NCI-H1092 treated with DMSO at 0.1 percent for 48 hours (cell line): ENCODE measurements at regions not wholly inside any gene's neighbourhood (a gene's known extent, or its start where the extent isn't known, plus 50 kb on each side); places are given as distances from the start of the nearest gene placed in this dataset.

Experiments
- DNase-seq: peaks from one replicate; lab custom pipeline; 2025; lab: John Stamatoyannopoulos, UW

DNA sequence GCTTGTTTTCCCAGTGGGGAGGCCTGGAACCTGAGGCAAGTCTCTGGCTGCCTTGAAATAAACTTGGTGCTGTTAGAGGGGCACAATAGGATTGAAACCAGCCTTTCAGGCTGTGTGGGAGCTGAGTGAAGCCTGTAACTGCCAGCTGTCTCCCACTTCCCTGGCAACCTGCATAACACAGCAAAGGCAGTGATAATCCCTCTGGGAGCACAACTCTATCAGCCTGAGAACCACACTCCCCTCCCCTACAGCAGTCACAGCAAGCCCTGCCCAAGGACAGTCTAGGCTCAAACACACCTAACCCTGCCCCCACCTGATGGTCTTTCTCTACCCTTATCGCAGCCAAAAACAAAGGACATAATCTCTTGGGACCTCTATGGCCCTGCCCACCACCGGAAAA lies 683.8 kb upstream of the ATXN8OS start:
- no peak for DNase-seq

DNA sequence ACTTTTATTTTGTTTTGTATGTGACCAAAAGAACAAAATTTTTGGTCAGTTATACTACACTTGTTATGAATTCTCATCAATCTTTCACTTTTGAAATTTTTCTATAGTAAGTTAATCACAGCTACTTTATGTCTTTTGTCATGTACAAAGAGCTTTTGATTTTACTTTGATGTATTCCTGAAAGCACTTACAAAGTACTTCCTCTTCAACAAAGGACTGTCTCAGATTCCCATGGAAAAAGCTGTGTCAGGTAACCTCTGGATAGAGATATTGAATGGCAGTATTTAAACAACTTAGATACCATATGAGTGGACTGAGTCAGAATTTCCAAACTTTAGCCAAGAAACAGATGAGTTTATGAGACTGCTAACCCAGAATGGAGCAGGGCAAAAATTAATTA lies 689.3 kb upstream of the ATXN8OS start:
- DNase-seq: no peak

DNA sequence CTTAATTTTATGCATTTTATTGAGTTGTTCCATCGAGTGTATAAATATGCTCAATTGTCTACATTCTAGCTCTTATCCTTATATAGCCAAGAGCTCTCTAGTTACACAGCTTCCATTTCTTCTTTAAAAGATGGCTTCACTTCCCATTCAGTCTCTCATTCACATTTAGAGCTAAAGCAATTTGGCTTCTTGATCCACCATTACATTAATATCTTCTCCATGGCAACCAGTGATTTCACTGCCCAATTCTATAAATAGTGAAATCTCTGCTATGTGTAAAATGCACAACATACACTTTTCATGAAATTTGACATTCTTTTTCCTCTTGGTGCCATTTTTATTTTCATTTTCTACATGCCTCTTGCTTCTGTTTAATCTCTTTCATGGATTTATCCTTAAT lies 696.9 kb upstream of the ATXN8OS start:
- DNase-seq: peak; percentile 6

DNA sequence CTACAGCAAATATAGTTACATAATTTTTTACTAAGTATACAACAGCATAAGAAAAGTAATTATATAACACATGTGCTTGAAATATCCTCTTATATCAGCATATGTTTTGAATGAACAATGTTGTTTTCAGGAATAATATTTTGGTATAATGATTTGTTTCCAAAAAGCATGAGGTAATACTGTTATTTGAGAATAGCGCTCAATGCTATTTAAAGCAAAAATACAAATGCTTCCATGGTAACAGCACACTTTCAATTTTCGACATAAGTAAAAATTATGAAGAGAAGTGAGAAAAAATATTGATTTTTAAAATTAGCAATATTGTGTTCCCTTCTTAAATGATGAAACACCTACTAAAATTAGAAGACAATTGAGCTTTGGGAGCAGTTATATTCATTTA lies 715.9 kb upstream of the ATXN8OS start:
- no peak for DNase-seq

- no peak for DNase-seq
Observed at GRCh38 chr13:69389899-69390298, 717.7 kb upstream of the ATXN8OS start.

DNA sequence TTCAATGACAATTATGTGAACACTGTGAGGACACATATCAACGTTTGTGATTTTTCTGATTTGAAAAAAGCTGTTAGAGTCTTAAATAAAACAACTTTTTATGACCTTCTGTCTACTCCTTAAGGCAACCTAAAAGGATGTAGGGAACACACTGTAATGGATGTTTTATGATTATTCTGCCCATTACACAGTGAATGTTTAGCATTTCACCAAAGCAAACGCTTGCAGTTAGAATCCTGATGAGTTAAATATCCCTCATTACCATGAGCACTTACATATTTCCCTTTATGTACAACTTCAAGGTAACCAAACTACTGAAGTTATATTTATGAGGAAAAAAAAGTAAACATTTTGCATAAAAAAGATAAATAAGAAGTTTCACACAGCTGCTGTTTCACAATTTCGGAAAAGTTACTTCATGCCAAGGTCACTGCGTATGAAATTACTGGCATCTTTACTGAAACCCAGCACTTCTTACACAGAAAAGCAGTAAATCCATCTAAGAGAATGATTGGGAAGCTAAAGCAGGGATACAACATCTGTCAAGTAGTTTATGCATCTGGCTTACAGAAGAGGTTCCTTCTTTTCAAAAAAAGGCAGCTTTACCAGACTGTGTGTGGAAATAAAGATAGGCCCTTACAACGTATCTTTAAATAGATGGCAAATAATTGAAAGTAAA lies 733.7 kb upstream of the ATXN8OS start:
- no peak for DNase-seq

GRCh38 chr13:69363360-69363759 lies 744.3 kb upstream of the ATXN8OS start:
- no peak for DNase-seq

DNA sequence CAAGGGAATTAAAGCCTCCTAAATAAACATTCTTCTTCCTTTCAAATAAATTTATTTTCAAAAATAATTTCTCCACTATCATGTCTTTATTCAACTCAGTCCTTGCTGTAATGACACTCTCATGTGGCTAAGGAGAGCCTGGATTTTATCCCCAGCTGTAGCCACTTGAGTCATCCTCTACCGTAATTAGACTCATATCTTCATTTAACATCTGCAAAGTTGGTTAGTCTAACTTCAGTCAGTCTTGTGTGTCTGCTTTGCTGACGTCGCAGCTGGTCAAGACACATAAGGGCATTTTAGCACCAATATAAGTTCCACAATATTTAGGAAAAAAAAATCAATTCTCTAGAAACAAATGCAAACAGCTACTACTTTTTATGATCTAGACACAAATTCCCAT lies 776.4 kb upstream of the ATXN8OS start:
- no peak for DNase-seq

DNA sequence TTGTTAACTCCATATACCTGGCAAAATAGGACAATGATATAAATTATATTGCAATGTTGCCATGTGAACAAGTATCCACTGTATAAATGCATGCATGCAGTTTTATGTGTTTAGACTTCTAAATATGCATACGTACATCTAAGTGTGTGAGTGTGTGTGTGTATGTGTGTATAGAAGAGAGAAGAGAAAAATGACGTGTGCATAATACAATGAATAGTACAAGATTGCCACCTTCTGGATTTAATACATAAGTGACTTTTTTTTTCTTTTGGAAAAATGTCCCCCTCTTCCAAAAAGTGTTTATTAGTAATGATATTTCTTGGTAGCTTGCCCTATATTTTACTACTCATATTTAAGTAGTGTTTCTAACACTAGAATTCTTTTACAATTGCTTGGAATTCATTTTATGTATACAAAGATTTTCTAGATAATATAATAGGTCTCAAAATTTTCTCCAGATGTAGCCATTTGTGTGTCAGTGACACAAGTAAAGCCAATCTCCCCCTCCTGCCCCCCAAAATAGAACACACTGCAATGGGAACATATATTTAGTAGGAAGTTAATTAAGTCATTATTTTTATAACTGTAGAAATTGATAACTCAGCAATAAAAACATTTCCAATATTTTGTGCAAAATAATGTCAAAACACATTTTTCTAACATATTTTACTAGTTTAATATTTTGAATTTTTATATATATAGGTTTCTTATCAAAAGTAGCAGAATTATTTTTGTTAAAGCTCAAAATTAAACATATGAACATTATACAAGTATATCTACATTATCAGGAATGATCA lies 783.3 kb upstream of the ATXN8OS start:
- DNase-seq: peak; percentile 84

DNA sequence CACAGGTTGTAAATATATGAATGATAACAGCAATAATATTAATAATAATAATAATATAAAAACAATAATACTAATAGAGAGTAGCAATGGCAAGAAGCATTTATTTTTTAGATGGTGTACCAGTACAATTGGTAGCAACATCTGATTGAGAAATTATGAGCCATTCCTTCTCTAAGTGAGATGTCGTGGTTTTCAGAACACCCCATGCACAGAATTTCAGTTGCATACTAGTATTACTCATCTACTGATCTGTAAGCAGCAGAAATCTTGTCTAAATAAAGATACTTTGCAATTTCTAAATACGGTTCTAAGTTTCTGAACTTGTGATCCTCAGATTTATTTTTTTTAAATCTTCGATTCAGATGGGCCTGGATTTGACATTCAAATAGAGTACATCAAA lies 788.0 kb upstream of the ATXN8OS start:
- no peak for DNase-seq

GRCh38 chr13:69315039-69315438 lies 792.6 kb upstream of the ATXN8OS start:
- no peak for DNase-seq

DNA sequence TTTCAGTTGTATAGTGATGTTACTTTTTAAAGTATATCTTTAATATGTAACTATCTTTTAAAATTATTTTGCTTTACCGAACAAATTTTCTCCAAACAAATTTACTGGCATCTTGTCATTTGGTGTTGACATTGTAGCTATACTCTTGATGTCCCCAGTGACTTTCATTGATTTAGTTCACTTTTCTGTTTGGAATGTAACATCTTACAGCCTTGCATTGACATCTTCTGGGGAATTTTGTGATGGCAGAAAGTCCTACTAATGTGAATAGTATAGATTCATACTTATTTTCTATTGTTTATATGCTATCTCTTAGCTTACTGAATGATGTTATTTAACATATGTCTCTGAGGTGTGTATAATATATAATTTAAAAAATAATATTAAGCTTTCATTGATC lies 800.9 kb upstream of the ATXN8OS start:
- DNase-seq: no peak

DNA sequence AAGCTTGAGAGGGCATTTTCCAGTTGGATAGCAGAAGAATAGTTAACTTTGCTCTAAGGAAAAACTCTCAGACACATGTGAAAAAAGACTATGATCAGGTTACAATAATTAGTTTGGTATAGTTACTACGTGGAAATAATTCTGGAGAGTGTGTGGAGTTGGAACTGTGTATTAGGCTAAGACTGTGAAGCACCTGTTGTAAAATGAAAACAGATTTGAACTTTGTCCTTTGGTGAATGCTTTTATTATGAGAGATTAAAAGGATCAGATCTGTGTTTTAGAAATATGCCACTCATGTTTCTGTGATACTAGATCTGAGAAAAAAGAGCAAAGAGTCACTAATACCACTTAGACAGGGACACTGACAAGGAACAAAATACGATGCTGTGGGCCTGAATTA lies 807.5 kb upstream of the ATXN8OS start:
- DNase-seq: no peak

GRCh38 chr13:69296130-69296529 lies 811.5 kb upstream of the ATXN8OS start:
- DNase-seq: no peak

- no peak for DNase-seq
Observed at GRCh38 chr13:69292789-69293425, 814.7 kb upstream of the ATXN8OS start.

GRCh38 chr13:69291292-69291906 lies 816.2 kb upstream of the ATXN8OS start:
- no peak for DNase-seq

GRCh38 chr13:69288026-69288425 lies 819.6 kb upstream of the ATXN8OS start:
- no peak for DNase-seq

DNA sequence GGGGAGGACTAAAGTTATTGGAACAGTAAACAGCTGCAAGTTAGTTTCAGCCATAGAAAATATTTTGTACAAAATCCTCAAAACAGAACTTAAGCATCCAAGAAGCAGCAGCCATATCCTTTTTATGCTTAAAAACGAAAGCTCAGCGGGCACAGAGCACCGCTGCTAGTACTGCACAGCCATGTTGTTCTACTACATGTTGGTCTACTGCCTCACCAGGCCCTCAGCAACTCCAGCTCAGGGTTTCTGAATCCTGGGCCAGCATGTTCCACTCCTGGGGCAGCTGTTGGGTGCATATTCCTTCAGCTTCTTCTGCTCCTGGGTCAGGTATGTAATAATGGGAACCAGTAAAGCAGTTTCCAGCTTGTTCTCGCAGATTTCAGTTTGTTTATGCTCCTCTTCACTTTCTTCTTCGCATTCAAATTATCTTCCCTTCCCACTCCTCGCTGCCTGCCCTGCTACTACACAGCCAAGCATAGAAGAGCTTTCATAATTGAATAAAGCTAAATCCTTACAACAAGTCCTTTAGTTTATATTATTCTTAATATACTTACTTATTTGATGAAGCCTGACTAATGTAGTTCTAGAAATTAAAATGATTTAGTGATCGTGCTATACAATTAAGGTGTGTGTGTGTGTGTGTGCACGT lies 820.5 kb upstream of the ATXN8OS start:
- DNase-seq: no peak

GRCh38 chr13:69283837-69284236 lies 823.8 kb upstream of the ATXN8OS start:
- DNase-seq: no peak

DNA sequence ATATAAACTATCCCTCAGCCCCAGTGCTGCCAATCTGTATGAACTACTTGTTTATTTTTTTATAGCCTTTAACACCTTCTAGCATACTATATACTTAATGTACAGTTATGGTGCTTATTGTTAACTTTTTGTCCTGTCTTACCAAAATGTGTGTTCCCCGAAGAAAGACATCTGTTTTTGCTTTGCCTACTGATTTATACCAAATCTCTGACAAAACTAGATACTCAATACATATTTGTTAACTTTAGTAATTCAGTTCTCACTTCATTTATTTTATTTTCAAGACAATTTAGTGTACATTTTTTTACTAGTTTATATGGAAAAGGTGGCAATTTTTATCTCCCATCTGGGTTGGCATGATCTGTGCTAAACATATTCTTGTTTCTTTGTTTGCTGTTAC lies 824.3 kb upstream of the ATXN8OS start:
- DNase-seq: no peak

DNA sequence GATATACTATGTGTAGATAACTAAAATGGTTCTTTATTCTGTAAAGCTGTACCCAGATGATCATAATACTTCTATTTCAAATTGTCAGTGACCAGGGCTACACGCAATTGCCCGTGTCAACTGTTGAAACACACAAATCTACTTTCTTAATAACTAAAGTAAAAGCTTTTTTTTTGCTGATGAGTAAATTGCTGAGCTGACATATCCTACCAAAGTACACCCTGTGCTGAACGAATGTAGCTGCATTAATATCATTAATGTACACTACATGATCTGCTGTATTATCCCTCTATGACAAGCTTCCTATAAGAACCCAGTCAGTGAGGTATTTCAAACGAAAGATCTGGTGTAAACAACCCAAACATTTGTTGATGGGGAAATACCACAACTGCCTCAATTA lies 827.2 kb upstream of the ATXN8OS start:
- DNase-seq: no peak

- DNase-seq: no peak
Observed at GRCh38 chr13:69279213-69279612, 828.4 kb upstream of the ATXN8OS start.
